22Rv1 (cell line): ENCODE measurements at regions not wholly inside any gene's neighbourhood (a gene's known extent, or its start where the extent isn't known, plus 50 kb on each side); places are given as distances from the start of the nearest gene placed in this dataset.

Experiments used
- H3K27ac ChIP-seq: fragments of 450-650 bp; 2 replicates; pipeline ENCODE4 v1.5.1; 2017
- ZFX ChIP-seq: fragments of 450-650 bp; IDR thresholded peaks from 2 replicates; pipeline ENCODE4 v1.6.1; 2017; ENCODE audit warnings: antibody characterized with exemption, borderline replicate concordance
- TF ChIP-seq, protein P1 (sequence below): fragments of 450-650 bp; IDR thresholded peaks from 2 replicates; pipeline ENCODE4 v1.5.1; 2017; ENCODE audit warnings: mild to moderate bottlenecking

DNA sequence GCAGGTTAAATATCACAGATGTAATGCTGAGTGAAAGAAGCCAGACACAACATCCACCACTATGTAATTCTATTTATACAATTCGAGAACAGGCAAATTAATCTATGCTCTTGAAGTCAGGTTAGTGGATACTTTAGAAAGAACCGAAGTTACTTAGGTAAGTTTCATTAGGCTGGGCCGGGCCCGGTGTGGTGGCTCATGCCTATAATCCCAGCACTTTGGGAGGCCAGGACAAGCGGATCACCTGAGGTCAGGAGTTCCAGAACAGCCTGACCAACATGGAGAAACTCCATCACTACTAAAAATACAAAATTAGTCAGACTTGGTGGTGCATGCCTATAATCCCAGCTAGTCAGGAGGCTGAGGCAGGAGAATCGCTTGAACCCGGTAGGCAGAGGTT lies 1105.7 kb downstream of the NSUN3 start:
- no peak overlapping the region for H3K27ac ChIP-seq
- no peak for TF ChIP-seq ZFX
- TF ChIP-seq, protein P1, sequence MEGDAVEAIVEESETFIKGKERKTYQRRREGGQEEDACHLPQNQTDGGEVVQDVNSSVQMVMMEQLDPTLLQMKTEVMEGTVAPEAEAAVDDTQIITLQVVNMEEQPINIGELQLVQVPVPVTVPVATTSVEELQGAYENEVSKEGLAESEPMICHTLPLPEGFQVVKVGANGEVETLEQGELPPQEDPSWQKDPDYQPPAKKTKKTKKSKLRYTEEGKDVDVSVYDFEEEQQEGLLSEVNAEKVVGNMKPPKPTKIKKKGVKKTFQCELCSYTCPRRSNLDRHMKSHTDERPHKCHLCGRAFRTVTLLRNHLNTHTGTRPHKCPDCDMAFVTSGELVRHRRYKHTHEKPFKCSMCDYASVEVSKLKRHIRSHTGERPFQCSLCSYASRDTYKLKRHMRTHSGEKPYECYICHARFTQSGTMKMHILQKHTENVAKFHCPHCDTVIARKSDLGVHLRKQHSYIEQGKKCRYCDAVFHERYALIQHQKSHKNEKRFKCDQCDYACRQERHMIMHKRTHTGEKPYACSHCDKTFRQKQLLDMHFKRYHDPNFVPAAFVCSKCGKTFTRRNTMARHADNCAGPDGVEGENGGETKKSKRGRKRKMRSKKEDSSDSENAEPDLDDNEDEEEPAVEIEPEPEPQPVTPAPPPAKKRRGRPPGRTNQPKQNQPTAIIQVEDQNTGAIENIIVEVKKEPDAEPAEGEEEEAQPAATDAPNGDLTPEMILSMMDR, result no peak

DNA sequence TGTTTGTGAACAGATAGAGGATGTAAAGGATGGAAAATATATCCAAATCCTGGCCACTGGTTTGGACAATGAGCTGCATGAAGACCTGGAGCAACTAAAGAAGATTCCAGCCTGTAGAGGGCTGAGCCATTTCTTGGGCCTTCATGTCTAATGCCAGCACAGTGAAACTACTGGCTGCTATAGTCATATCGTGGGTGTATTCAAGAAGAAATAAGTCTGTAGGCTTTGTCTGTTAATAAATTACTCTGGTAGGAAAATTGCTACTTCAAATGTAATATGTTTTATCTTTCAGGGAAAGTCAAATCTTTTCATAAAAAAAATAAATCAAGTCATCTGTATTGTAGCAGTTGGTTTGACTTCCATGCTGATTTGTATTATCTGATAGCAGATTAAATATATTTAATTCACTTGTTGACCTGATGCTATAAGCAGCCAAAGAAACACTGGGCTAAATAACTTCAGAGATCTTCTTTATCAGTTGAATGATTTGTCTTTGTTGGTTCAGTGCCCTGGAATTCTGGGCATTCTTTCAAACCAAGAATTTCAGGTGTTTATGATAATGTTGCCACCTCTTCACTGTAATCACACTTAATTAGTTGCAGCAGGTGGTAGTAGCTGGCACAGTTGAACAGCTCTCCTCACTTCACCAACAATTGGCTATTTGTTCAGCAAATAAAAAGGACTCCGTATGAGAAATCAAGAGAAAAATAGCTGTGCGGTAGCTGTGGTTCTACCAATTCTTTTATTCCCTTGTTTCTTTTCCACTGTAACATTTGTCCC lies 1109.5 kb downstream of the NSUN3 start:
- H3K27ac ChIP-seq, result no peak overlapping the region
- TF ChIP-seq, protein P1, result no peak
- TF ChIP-seq ZFX, result no peak

DNA sequence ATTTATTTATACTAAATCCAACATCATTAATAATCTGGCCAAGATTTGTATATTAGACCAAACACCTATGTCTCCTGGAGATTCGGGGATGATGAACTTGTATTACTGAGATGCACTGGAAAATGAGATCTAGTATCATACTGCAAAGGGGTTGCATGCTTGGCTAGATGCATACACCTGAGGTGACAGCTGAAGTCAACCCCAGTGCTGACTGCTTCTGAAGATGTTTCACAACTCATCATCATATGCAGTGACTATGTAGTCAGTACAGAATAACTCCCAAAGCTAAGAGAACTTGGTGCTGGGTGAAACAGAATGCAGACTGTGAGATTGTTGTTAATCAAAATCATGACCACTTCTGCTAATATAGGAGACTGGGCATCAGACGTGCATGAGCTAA lies 1114.2 kb downstream of the NSUN3 start:
- TF ChIP-seq ZFX, result no peak
- TF ChIP-seq, protein P1, result no peak

DNA sequence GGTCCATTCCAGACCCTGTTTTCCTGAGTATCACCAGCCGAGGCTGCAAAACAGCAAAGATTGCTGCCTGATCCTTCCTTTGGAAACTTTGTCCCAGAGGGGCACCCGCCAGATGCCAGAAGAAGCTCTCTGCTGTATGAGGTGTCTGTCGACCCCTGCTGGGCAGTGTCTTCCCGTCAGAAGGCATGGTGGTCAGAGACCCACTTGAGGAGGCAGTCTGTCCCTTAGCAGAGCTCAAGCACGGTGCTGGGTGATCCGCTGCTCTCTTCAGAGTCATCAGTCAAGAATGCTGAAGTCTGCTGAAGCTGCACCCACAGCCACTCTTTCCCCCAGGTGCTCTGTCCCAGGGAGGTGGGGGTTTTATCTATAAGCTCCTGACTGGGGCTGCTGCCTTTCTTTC lies 1121.2 kb downstream of the NSUN3 start:
- TF ChIP-seq, protein P1, result no peak
- TF ChIP-seq ZFX, result no peak
- no peak overlapping the region for H3K27ac ChIP-seq

More for the DNA sequence above, 1114.2 kb downstream of the NSUN3 start:
- H3K27ac ChIP-seq, result no peak overlapping the region

DNA sequence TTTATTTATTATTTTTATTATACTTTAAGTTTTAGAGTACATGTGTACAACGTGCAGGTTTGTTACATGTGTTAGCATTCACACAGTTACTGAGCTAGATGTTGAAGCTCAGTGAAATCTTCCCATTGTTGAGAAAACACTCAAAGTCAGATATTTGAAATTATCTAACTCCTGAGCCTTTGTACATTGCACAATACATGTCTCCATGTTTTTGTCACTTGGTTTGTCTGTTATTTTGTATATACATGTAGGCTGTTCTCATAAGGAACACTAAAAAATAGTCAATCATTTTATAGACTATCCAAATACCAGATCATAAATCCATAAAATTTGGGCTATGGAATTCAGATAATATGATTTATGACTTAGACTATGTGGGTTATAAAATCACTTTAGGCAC lies 1126.5 kb downstream of the NSUN3 start:
- H3K27ac ChIP-seq, result no peak overlapping the region
- TF ChIP-seq, protein P1, result no peak
- TF ChIP-seq ZFX, result no peak

DNA sequence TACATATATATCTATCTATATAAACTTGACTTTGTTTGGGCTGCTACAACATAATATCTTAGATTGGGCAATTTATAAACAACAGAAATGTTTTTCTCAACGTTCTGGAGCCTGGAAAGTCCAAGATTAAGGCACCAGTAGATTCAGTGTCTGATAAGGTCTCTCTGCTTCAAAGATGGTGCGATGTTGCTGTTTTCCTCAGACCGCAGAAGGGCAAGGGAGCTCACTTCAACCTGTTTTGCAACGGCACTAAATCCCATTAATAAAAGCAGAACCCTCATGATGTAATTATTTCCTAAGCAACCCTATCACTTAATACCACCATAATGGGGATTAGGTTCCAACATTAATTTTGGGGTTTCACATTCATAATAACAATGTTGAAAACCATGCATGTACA lies 1134.8 kb downstream of the NSUN3 start:
- H3K27ac ChIP-seq, result no peak overlapping the region
- no peak for TF ChIP-seq ZFX
- TF ChIP-seq, protein P1, result no peak

DNA sequence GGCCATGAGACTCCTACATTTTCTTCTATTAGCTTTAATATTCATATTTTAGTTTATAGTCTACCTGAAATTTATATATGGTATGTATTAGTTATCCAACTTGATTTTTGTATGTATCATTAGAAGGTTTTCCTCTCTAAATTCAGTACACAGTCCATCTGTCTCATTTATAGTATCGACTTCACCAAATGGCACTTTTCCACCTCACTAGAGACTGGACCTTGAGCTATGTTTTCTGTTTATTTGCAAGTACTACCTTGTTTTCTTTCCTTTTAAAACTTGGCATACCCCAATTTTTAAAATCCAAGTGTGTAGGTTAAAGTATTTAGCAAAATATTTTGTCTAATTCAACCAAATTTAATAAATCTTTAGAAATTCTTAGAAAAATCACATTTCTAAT lies 1137.5 kb downstream of the NSUN3 start:
- H3K27ac ChIP-seq, result no peak overlapping the region
- no peak for TF ChIP-seq ZFX
